ENCODE measurements at regions not wholly inside any gene's neighbourhood (a gene's known extent, or its start where the extent isn't known, plus 50 kb on each side); places are given as distances from the start of the nearest gene placed in this dataset.
"Not testable (repeated sequence)": the region's sequence is repeated elsewhere in the genome, so short reads cannot be mapped to it uniquely, and the experiment has no call there.

DNA sequence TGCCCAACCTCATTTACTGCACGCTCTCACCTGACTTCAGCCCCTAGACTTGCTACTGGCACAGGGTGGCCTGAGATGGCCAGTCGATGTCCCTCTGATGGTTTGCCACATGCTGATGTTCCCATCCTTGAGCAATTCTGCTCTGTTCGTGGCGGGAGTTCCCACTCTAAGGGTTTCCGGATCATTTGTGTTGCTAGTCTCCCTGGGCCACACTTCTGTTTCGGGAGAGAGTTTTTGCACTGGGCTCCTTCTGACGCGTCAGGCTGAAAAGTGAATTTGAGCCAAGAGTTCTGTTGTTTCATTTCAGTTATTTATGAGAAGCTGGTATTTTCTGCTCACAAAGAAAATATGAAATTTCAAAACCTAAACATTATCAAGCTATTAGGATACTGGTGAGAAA lies 597.7 kb downstream of the BNC2 start:
- no peak for DNase-seq (ENCODE audit: low read depth in 2 of 2)

DNA sequence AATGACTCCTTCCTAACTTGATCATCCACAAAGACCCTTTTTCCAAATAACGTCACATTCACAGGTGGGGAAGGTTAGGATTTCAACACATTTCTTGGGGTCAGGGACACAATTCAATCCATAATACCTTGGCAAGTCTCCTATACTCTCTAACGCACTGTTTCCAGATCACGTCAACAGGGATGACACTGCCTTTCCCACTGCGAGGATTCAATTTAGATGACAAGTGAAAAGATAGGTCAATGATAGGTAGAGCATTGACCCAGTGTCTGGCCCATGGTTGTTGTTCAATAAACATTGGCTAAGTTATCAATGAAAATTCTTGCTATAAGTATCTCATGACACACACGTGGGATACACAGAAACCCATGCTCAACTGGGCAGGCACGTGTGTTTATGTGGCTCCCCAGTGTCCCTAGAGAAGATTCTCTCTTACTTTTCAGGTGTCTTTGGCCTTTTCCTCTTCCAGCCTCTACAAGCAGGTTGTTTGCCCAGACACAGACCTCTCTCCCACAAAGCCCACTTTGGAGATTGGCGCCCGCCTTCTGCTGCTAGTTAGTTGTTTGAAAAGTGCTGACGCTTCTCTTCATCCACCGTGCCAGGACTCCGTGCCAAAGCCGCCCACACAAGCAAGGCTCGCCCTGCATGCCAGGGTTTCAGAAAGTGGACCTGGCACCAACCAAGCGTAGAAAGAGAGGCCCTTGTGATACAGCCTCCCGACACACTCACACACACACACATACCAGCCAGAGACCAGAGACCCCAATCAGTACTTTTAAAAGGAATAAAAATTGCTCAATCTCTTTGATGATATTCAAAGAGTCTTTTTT lies 594.5 kb downstream of the BNC2 start:
- DNase-seq (ENCODE audit: low read depth in 2 of 2), result no peak

- DNase-seq (ENCODE audit: low read depth in 2 of 2), result no peak
Measured at GRCh38 chr9:16276866-16277265, 593.6 kb downstream of the BNC2 start.

- no peak for DNase-seq (ENCODE audit: low read depth in 2 of 2)
Measured at GRCh38 chr9:16277471-16277960, 593.0 kb downstream of the BNC2 start.

- DNase-seq (ENCODE audit: low read depth in 2 of 2), result no peak
Measured at GRCh38 chr9:16278326-16278999, 592.0 kb downstream of the BNC2 start.

DNA sequence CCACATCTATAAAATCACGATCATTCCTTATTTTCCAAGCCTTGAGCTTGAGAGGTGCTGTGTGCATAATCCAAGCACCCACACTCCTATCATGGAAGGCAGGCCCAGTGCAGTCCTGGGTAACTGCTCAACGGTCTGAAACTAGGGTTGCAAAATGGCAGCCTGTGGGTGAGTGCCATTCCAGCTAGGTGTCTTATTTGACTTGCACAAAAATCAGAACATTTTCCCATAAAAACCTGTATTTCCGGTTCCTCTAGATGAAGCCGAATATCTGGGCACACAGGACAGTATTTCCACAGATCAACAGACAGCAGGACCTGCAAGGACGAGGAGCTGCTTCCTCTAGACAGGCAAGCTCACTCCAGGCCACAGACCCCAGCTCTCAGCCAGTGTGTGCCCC lies 588.8 kb downstream of the BNC2 start:
- no peak for DNase-seq (ENCODE audit: low read depth in 2 of 2)

DNA sequence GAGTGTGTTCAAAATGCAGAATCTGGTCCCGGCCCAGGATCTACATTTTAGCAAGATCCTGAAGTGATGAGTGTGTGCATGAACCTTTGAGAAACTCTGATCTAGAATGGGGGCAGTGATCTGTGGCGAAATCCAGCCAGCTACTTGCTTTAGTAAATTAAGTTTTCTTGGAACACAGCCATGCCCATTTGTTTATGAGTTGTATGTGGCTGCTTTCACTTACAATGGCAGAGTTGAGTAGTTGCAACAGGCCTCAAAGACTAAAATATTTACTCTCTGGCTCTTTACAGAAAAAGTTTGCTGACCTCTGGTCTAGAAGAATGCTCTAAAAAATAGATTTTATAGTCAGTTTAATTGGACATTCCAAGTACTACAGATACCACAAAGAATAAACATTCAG lies 588.3 kb downstream of the BNC2 start:
- no peak for DNase-seq (ENCODE audit: low read depth in 2 of 2)

- DNase-seq (ENCODE audit: low read depth in 2 of 2), result no peak
Measured at GRCh38 chr9:16282718-16283117, 587.8 kb downstream of the BNC2 start.

DNA sequence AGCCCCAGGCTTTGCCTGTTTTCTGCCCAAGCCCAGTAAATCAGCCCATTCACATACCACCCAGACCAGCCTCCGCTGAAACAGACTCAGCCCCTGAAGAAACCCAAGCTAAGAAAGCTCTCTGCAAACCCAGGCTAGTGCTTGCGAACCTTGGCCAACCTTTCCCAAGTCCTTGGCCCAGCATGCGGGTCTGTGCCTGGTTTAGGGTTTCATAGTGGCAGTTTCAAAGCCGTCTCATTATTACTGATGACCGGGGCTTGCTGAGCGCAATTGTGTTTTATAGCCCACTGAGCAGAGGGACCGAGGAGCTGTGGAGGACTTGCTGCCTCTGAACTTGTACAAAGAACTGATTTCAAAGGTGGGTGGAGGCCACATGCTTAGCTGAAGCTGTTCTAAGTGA lies 584.3 kb downstream of the BNC2 start:
- no peak for DNase-seq (ENCODE audit: low read depth in 2 of 2)

DNA sequence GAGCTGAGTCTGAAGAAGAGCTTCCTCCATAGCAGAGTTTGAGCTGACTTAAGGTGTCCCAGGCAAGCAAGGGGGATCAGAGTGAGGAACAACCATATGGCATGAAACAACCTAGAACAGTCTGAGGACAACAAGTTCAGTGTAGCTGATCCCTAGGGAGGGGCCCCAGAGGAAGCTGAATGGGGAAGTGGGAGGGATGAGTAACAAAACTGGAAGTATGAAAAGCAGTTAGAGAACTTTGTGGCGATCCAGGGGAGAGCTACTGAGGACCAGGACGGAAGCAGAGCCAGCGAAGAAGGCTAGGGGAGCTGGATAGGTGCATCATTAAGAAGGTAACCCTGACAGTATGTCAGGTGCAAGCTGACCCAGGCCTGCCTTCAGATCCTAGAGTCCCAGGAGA lies 580.8 kb downstream of the BNC2 start:
- DNase-seq (ENCODE audit: low read depth in 2 of 2), result no peak

GRCh38 chr9:16290169-16290568 lies 580.3 kb downstream of the BNC2 start:
- DNase-seq (ENCODE audit: low read depth in 2 of 2), result no peak

- DNase-seq (ENCODE audit: low read depth in 2 of 2), result no peak
Measured at GRCh38 chr9:16291921-16292320, 578.5 kb downstream of the BNC2 start.

- no peak for DNase-seq (ENCODE audit: low read depth in 2 of 2)
Measured at GRCh38 chr9:16293610-16294009, 576.9 kb downstream of the BNC2 start.

DNA sequence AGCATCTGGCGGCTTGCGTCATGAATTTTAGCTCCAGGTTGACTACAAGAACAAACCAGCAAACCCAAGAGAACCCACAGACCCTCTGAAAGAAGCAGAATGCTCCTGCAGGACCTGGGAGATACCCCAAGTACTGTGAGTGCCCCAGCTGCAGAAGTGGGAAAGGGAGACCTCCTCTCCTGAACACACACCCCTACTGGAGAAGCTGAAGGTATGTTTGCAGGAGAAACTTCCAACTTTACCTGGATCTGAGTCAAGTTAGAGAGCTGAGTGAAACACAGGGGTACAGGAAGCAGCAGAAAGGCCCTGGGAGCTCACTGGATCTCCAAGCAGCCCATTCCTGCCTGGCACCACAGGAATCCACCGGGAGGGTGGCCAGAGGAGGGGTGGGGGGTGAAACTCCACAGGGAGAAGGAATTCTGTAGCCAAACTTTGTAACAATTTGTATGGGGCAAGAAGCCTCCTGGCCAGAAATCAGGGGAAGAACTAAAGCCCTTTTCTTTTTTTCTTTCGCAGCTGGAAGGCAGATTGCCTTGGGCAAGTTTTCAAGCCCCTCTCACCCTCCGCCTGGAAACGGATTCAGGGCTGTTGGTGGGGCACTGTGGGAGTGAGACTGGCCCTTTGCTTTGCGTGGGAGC lies 576.2 kb downstream of the BNC2 start:
- no peak for DNase-seq (ENCODE audit: low read depth in 2 of 2)

DNA sequence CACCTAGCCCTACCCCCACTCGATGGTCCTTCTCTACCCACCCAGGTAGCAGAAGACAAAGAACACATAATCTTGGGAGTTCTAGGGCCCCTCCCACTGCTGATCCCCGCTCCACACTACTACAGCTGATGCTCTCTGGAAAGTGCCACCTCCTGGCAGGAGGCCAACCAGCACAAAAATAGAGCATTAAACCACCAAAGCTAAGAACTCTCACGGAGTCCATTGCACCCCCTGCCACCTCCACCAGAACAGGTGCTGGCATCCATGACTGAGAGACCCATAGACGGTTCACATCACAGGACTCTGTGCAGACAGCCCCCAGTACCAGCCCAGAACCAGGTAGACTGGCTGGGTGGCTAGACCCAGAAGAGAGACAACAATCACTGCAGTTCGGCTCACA lies 575.5 kb downstream of the BNC2 start:
- DNase-seq (ENCODE audit: low read depth in 2 of 2), result not testable (repeated sequence)

GRCh38 chr9:16299368-16299767 lies 571.1 kb downstream of the BNC2 start:
- DNase-seq (ENCODE audit: low read depth in 2 of 2), result not testable (repeated sequence)

GRCh38 chr9:16303506-16303905 lies 567.0 kb downstream of the BNC2 start:
- no peak for DNase-seq (ENCODE audit: low read depth in 2 of 2)

DNA sequence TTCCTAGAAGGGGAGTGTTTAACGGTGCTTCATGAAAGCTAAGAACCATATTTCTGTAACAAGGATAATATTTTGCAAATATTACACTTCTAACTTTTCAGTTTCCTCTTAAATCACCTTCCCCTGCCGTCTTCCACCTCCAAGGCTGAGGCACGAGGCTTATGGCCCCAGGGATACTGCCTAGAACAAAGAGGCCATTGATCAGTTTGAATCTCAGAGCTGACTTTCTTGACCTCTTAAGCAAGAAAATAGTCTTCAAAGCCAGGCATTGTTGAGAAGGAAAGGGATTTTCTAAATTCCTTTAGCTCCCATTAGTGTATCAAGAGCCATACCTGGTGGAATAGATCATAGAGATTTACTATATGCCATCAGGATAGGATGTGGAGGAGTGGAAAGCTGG lies 566.2 kb downstream of the BNC2 start:
- no peak for DNase-seq (ENCODE audit: low read depth in 2 of 2)

- DNase-seq (ENCODE audit: low read depth in 2 of 2), result no peak
Measured at GRCh38 chr9:16306586-16306985, 563.9 kb downstream of the BNC2 start.

- no peak for DNase-seq (ENCODE audit: low read depth in 2 of 2)
Measured at GRCh38 chr9:16307626-16308195, 562.8 kb downstream of the BNC2 start.

GRCh38 chr9:16308645-16309044 lies 561.8 kb downstream of the BNC2 start:
- no peak for DNase-seq (ENCODE audit: low read depth in 2 of 2)

- DNase-seq (ENCODE audit: low read depth in 2 of 2), result no peak
Measured at GRCh38 chr9:16309082-16309468, 561.4 kb downstream of the BNC2 start.
